ENCODE measurements at regions not wholly inside any gene's neighbourhood (a gene's known extent, or its start where the extent isn't known, plus 50 kb on each side); places are given as distances from the start of the nearest gene placed in this dataset.

DNA sequence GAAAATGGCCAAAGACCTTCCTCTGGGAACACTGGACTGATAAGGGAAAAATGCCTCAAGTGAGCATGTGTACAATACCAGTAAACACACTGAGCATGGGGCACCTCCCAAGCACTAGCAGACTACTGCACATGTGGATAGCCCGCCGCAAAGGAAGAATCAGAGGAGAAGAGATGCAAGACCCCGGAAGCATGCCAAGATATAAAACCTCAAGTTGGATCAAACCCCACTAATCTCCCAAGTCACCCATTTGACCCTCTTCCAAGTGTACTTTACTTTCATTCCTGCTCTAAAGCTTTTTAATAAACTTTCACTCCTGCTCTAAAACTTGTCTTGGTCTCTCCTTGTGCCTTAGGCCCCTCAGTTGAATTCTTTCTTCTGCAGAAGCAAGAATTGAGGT is 121.1 kb upstream of the PLAAT1 start:
- TF ChIP-seq, protein P1, sequence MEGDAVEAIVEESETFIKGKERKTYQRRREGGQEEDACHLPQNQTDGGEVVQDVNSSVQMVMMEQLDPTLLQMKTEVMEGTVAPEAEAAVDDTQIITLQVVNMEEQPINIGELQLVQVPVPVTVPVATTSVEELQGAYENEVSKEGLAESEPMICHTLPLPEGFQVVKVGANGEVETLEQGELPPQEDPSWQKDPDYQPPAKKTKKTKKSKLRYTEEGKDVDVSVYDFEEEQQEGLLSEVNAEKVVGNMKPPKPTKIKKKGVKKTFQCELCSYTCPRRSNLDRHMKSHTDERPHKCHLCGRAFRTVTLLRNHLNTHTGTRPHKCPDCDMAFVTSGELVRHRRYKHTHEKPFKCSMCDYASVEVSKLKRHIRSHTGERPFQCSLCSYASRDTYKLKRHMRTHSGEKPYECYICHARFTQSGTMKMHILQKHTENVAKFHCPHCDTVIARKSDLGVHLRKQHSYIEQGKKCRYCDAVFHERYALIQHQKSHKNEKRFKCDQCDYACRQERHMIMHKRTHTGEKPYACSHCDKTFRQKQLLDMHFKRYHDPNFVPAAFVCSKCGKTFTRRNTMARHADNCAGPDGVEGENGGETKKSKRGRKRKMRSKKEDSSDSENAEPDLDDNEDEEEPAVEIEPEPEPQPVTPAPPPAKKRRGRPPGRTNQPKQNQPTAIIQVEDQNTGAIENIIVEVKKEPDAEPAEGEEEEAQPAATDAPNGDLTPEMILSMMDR (IDR thresholded peaks at IDR 0.05; ENCODE audit: low read depth, low read length) = no peak
- no peak overlapping the region for H3K4me3 ChIP-seq (ENCODE audit: low read depth, low read length)

DNA sequence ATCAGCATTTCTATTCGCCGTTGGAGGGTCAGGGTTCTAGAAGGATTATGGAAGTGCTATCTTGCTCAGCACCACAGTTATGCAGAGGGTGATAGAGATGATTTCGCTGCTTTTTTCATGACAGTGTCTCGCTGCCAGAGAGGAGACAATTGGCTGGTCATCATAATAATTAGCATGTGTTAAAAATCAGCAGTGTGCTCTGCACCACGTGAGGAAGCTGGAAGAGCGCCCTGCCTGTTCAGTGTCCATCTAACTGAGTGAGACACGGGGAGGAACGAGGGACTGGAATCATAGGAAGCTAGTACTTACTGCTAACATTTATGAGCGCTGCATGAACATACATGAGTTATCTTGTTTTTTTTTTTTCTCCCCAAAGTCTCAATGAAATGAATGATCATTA is 116.2 kb upstream of the PLAAT1 start:
- TF ChIP-seq, protein P1 (IDR thresholded peaks at IDR 0.05; ENCODE audit: low read depth, low read length) = no peak
- no peak overlapping the region for H3K4me3 ChIP-seq (ENCODE audit: low read depth, low read length)

DNA sequence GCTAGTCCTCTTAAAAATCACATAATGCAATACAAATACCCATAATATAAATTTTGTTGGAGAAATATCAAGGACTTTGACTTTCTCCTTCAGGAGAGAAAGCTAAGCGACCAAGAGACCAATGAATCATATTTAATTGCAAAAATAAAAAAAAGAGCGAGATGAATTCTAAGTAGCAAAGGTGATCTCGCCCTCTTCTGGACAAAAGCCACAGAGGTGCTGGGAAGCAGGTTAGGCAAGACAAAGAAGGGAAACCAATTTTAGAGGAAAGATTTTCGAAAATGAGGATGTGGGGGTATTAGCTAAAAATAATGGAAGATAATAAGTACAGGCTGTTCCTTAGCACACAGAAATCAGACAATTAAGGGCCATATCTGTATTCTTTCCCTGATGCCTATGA is 111.4 kb upstream of the PLAAT1 start:
- no peak overlapping the region for H3K4me3 ChIP-seq (ENCODE audit: low read depth, low read length)
- TF ChIP-seq, protein P1 (IDR thresholded peaks at IDR 0.05; ENCODE audit: low read depth, low read length) = no peak

DNA sequence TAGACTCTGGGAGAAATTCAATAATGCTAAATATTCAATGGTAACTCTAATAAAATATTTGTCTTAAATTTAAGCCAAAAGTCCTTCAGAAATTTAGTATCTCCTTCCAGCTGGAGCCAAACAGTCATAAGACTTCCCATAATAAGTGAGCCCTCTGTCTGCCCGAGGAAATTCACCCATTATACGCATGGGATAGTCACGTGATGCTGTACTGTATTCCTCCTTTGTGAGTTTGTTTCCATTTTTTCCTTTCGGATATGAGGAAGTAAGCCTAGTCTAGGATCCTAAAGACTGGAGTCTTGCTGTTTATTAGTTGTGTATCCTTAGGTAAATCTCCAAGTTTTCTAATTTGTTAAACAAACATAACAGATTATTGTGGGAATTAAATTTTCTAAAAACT is 110.4 kb upstream of the PLAAT1 start:
- TF ChIP-seq, protein P1 (IDR thresholded peaks at IDR 0.05; ENCODE audit: low read depth, low read length) = no peak
- no peak overlapping the region for H3K4me3 ChIP-seq (ENCODE audit: low read depth, low read length)

DNA sequence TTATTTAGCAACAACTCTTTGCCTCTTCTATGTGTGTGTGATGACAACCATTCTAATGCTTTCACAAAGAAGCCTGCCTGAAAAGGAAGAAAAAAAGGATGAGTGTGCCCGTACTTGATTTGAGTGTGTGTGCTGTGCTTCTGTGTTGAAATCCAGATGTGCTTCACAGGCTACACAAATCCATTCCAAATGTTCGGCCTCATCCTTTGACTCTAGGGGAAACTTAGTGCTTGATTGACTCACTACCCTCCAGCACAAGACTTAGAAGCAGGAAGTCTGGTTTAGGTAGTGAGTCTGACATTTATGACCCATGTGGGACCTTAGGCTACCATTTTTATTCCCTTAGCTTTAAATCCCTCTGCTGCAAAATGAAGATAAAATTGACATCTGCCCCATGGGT is 108.8 kb upstream of the PLAAT1 start:
- no peak overlapping the region for H3K4me3 ChIP-seq (ENCODE audit: low read depth, low read length)
- TF ChIP-seq, protein P1 (IDR thresholded peaks at IDR 0.05; ENCODE audit: low read depth, low read length) = no peak

DNA sequence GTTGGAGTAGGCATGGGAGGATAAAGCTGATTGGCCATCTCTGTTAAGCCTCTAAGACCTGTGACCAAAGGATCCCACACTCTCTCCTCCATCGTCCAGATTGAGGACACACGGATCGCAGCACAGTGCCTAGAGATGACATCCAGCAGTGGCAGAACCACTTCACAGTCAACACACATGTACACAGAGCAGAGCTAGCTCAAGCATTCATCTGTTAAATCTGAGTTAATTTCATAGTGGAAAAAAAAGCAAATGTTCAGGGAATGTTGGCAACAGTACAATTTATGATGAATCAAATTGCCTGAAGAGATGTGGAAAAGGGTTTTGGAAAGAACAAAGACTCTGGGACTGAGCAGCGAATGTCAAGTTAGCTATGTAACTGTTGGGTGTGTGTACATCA is 108.1 kb upstream of the PLAAT1 start:
- TF ChIP-seq, protein P1 (IDR thresholded peaks at IDR 0.05; ENCODE audit: low read depth, low read length) = no peak
- no peak overlapping the region for H3K4me3 ChIP-seq (ENCODE audit: low read depth, low read length)

DNA sequence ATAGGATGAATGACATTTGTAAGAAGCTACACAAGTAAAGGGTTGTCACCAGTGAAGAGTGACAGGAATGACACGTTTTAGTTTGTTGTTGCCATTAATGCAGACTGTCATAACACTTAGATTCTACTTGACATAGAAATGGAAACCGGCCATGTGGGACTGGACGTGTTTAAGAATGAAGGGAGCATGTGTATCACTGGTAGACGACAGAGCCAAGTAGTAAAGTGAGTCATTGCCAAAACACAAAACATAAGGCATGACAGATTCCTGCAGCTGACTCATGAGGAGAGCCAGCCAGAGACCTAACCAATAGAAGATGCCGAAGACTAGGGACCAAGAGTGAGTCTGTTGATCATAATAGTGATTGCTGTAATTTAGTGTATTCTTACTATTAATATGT is 106.2 kb upstream of the PLAAT1 start:
- no peak overlapping the region for H3K4me3 ChIP-seq (ENCODE audit: low read depth, low read length)
- TF ChIP-seq, protein P1 (IDR thresholded peaks at IDR 0.05; ENCODE audit: low read depth, low read length) = no peak

Data from WI38 (cell line).